BLaER1 treated with 17β-estradiol and CSF1 and Interleukin-3, amounts not matched to agents 10 nM and 100 nM (cell line): ENCODE measurements at regions not wholly inside any gene's neighbourhood (a gene's known extent, or its start where the extent isn't known, plus 50 kb on each side); places are given as distances from the start of the nearest gene placed in this dataset.

Experiments
- H3K27ac ChIP-seq, 11 experiments: shearing (Covaris generic); formaldehyde crosslinking; 2 replicates each; pipeline ENCODE4 v1.8.1; 2022
- H3K27me3 ChIP-seq, 11 experiments: shearing (Covaris generic); formaldehyde crosslinking; 2 replicates each; pipeline ENCODE4 v1.8.1; 2022
- H3K36me3 ChIP-seq, 11 experiments: shearing (Covaris generic); formaldehyde crosslinking; 2 replicates each; pipeline ENCODE4 v1.8.1; 2022
- H3K4me1 ChIP-seq, 10 experiments: shearing (Covaris generic); formaldehyde crosslinking; 2 replicates each; pipeline ENCODE4 v1.8.1; 2022
- H3K4me2 ChIP-seq, 11 experiments: shearing (Covaris generic); formaldehyde crosslinking; 2 replicates each; pipeline ENCODE4 v1.8.1; 2022
- H3K4me3 ChIP-seq, 10 experiments: shearing (Covaris generic); formaldehyde crosslinking; 2 replicates each; pipeline ENCODE4 v1.8.1; 2022
- H3K9ac ChIP-seq, 11 experiments: shearing (Covaris generic); formaldehyde crosslinking; 2 replicates each; pipeline ENCODE4 v1.8.1; 2022
- H3K9me3 ChIP-seq, 11 experiments: shearing (Covaris generic); formaldehyde crosslinking; replicated peaks in 1 of 11; 2 replicates each; pipeline ENCODE4 v1.8.1; 2022
- H4K20me1 ChIP-seq, 11 experiments: shearing (Covaris generic); formaldehyde crosslinking; 2 replicates each; pipeline ENCODE4 v1.8.1; 2022
- Cebpa-rat ChIP-seq, 11 experiments: shearing (Covaris generic); IDR thresholded peaks; 2 replicates each; pipeline ENCODE4 v1.8.1; 2022

DNA sequence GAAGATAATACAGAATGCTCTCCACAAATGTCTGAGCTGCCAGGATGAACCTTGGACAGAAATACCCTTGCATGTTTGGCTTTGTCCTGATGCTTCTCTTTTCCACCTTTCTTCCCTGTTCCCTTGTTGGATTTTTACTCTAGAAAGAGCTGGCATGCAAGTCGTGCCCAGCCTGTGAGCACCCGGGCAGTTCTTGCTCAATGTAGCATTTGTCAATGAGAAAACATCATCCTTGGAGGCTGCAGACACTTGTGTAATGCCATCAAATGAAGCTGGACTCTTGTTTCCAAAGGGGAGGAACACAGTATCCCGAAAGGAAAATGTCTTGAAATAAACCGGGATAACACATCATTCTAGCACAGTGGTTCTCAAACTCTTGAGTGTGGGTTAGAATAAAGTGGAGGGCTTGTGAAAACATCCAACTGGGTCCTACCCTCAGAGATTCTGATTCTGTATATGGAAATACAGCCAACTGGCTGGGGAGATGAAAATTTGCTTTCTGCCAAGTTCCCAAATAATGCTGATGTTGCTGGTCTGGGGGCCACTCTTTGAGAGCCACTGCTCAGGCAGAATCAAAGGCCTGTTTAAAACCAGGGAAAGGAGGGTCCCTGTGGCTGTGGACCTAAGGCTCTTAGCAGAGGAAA lies 237.2 kb downstream of the SPATA18 start:
- no peaks in the 10 kb centered on the region for H3K4me1 ChIP-seq
- H3K9ac ChIP-seq: no peak overlapping the region
- no peaks in the 10 kb centered on the region for H3K9me3 ChIP-seq
- no peak overlapping the region for H3K4me3 ChIP-seq
- no peaks in the 10 kb centered on the region for H3K36me3 ChIP-seq
- no peak for TF ChIP-seq Cebpa-rat (IDR thresholded peaks at IDR 0.05)
- H3K27me3 ChIP-seq: no peaks in the 10 kb centered on the region
- no peak overlapping the region for H3K4me2 ChIP-seq
- H3K27ac ChIP-seq: no peak overlapping the region
- H4K20me1 ChIP-seq: no peaks in the 10 kb centered on the region

DNA sequence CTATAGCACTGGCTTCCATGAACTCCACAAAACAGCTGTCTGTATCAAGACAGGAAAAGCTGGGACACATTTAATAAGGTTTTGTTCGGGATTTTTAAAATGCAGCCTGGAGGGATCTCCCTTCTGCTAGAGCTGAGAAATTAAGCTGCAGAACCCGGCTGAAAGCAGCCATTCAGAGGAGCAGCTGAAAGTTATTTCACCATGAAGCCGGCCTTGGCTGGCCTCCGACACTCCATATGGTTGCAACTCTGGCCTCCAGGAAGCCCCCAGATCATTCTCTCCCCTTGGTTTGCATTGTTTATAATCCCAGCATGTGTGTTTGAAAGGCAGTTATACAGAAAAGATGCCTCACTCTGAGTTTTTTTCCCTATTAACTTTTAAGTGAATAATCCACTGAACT lies 239.4 kb downstream of the SPATA18 start:
- Histone ChIP-seq H3K9ac (no peak overlapping the region), H3K27me3 (no peaks in the 10 kb centered on the region), H3K4me1 (no peaks in the 10 kb centered on the region), H3K36me3 (no peaks in the 10 kb centered on the region), H3K9me3 (no peaks in the 10 kb centered on the region), H3K4me3 (no peak overlapping the region), H3K27ac (no peak overlapping the region), H3K4me2 (no peak overlapping the region), H4K20me1 (no peaks in the 10 kb centered on the region)
- TF ChIP-seq Cebpa-rat (IDR thresholded peaks at IDR 0.05): no peak

DNA sequence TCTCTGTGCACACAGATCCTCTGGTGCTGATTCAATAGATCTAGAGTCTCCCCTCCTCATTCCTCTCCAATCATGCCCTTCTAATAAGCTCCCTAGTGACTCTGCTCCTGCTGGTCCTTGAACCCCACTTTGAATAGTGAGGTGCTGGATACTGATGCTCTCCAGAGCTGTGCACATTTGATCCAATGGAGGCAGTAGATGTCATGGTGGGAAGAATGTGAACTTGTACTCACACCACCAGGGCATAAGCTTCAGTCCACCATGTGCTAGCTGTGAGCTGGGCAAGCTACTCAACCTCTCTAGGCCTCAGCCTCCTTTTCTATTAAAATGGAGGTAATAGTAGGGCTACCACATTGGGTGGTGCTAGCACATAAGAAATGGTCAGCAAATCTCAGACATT lies 241.1 kb downstream of the SPATA18 start:
- Histone ChIP-seq H3K9ac (no peak overlapping the region), H3K4me2 (no peak overlapping the region), H3K27ac (no peak overlapping the region), H3K27me3 (no peaks in the 10 kb centered on the region), H4K20me1 (no peaks in the 10 kb centered on the region; a peak in 1 of 22 replicates), H3K36me3 (no peaks in the 10 kb centered on the region), H3K4me3 (no peak overlapping the region), H3K9me3 (no peaks in the 10 kb centered on the region), H3K4me1 (no peaks in the 10 kb centered on the region)
- no peak for TF ChIP-seq Cebpa-rat (IDR thresholded peaks at IDR 0.05)

DNA sequence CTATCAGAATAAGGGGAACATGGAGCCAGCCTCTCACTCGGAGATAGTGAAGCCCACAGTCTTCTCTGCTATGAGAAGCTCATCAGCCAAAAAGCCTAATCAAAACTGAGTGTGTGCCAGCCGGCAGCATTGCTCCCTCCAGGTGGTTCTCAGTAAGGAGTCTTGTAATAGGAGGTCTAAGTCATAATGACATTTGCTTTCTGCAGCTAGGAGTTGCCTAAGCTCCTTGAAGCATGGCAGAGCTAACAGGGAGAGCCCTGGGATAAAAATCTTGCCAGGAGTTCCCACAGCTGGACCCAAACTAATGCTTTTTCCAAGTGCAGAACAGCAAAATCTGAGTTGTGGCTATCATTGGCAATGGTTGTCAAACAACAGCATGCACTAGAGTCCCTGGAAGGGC lies 245.2 kb downstream of the SPATA18 start:
- Histone ChIP-seq H3K27me3 (no peaks in the 10 kb centered on the region), H3K9ac (no peak overlapping the region), H4K20me1 (no peaks in the 10 kb centered on the region; a peak in 1 of 22 replicates), H3K9me3 (no peaks in the 10 kb centered on the region), H3K27ac (no peak overlapping the region), H3K4me3 (no peak overlapping the region), H3K4me2 (no peak overlapping the region), H3K4me1 (no peaks in the 10 kb centered on the region), H3K36me3 (no peaks in the 10 kb centered on the region)
- no peak for TF ChIP-seq Cebpa-rat (IDR thresholded peaks at IDR 0.05)

DNA sequence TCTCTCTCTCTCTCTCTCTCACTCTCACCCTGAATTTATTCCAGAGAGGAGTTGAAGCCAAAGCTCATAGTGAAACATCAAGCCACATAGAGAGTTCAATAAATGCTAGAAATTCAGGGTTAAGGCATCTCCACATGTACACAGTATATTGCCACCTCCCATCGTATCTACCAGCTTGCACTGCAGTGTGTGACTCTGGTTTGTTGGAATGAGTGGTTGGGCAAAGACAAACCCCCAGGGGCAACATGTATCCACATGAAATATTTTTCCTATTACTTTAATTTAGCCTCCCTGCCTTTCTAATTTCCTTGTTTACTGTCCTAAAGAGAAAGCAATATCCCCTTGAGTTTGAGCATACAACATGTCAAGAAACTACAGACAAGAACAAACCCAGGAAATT lies 247.3 kb downstream of the SPATA18 start:
- no peak for TF ChIP-seq Cebpa-rat (IDR thresholded peaks at IDR 0.05)
- no peaks in the 10 kb centered on the region for H3K36me3 ChIP-seq
- peaks cover 0 to 8% (median 0%) of the 10 kb centered on the region in 11 experiments; a peak in 4 of 22 replicates for H3K9me3 ChIP-seq
- no peaks in the 10 kb centered on the region for H3K4me1 ChIP-seq
- no peaks in the 10 kb centered on the region; a peak in 1 of 22 replicates for H4K20me1 ChIP-seq
- no peak overlapping the region for H3K9ac ChIP-seq
- no peak overlapping the region for H3K4me3 ChIP-seq
- no peak overlapping the region for H3K27ac ChIP-seq
- no peak overlapping the region for H3K4me2 ChIP-seq
- H3K27me3 ChIP-seq: no peaks in the 10 kb centered on the region

DNA sequence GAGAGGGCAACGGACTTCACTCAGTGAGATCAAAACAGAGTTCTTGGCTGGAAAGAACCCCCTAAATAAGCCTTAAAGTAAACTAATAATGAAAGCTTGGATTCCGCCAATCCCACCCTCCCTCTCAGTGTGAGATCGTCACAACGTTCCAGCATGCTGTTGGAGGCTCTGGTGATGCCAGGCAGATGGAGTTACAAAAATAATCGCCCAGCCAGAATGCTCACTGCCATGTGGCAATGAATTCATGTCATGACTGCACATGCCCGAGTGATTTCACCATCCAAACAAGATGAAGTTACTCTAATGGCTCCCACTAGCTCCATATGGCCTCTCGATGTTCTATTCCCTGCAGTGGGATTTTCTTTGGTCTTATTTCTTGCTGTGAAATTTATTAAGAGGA lies 248.0 kb downstream of the SPATA18 start:
- H3K27me3 ChIP-seq: no peaks in the 10 kb centered on the region
- peaks cover 0 to 8% (median 0%) of the 10 kb centered on the region in 11 experiments; a peak in 4 of 22 replicates for H3K9me3 ChIP-seq
- no peak overlapping the region for H3K4me3 ChIP-seq
- no peaks in the 10 kb centered on the region for H3K4me1 ChIP-seq
- no peak overlapping the region for H3K27ac ChIP-seq
- no peak overlapping the region for H3K9ac ChIP-seq
- H4K20me1 ChIP-seq: no peaks in the 10 kb centered on the region; a peak in 1 of 22 replicates
- H3K4me2 ChIP-seq: no peak overlapping the region
- no peaks in the 10 kb centered on the region for H3K36me3 ChIP-seq
- no peak for TF ChIP-seq Cebpa-rat (IDR thresholded peaks at IDR 0.05)

DNA sequence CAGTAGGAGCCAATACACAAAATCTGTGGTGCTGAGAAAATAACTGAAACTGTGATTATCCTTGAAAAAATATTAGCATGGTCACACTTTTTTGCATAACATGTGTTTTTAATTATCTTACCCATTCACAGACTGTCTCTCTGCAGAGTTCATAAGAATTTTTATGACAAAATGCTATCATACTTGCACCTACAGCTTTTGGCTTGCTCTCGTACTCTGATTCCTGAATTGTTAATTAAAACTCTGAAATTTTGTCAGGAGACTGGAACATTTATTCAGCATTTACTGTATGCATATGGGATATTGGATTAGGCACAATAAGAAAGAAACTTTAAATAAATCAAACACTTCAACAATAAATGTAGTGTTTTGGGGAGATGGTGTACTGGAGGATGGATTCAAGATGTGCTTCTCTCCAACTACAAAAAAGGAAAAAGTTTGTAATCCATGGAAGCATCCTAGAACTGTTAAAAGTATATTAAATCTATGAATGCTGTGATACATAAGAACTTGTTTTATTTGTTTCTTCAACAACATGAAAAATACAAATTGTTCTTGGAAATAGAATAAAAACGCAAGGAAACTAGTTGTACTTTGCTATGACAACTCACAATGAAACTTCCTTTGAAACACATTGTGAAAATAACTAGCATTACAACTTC lies 260.5 kb downstream of the SPATA18 start:
- Histone ChIP-seq H3K27me3 (no peaks in the 10 kb centered on the region), H3K36me3 (no peaks in the 10 kb centered on the region), H3K9me3 (no peaks in the 10 kb centered on the region), H3K9ac (no peak overlapping the region), H3K4me3 (no peak overlapping the region), H4K20me1 (no peaks in the 10 kb centered on the region), H3K4me1 (no peaks in the 10 kb centered on the region), H3K27ac (no peak overlapping the region), H3K4me2 (no peak overlapping the region)
- no peak for TF ChIP-seq Cebpa-rat (IDR thresholded peaks at IDR 0.05)

DNA sequence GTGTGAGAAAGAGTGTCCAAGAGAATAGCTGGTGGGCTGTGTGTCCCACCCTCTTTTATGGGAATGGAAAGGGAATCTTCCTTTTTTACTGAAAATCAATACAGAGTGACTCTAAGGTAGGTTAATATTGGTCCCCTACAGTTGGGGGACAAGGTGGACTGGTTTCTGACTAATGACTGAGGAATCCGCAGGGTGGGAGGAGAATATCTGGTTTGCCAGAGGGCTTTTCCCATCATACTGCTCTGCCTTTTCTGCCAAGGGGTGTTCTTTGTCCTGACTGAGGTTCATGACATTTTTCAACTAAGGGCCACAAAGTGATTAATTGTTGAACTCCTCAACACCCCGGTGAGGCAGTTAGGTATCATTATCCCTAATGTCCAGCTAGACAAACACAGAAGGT lies 261.6 kb downstream of the SPATA18 start:
- no peak overlapping the region for H3K4me3 ChIP-seq
- no peaks in the 10 kb centered on the region for H3K27me3 ChIP-seq
- H3K36me3 ChIP-seq: no peaks in the 10 kb centered on the region
- H3K27ac ChIP-seq: no peak overlapping the region
- no peak for TF ChIP-seq Cebpa-rat (IDR thresholded peaks at IDR 0.05)
- H3K4me2 ChIP-seq: no peak overlapping the region
- H3K4me1 ChIP-seq: no peaks in the 10 kb centered on the region
- H3K9me3 ChIP-seq: no peaks in the 10 kb centered on the region
- H3K9ac ChIP-seq: no peak overlapping the region
- no peaks in the 10 kb centered on the region for H4K20me1 ChIP-seq

DNA sequence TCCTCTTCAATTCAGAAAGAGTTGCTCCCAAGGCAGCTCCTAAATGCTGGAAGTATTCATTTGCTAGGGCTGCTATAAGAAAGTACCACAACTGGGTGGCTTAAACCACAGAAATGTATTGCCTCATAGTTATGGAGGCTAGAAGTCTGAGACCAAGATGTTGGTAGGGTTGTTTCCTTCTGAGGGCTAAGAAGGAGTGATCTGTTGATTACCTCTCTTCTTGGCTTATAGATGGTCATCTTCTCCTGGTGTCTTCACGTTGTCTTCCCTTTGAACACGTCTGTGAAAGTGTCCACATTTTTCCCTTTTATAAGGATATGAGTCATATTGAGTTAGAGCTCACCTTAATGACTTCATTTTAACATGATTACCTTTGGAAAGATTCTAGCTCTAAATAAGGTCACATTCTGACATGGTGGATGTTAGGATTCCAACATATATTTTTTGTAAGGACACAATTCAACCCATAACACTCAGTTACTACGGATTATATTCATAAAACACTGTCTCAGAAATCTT lies 266.3 kb downstream of the SPATA18 start:
- no peaks in the 10 kb centered on the region for H3K36me3 ChIP-seq
- no peak overlapping the region for H3K9ac ChIP-seq
- no peak overlapping the region for H3K4me3 ChIP-seq
- no peaks in the 10 kb centered on the region for H4K20me1 ChIP-seq
- no peak for TF ChIP-seq Cebpa-rat (IDR thresholded peaks at IDR 0.05)
- H3K9me3 ChIP-seq: no peaks in the 10 kb centered on the region
- H3K27ac ChIP-seq: no peak overlapping the region
- H3K4me2 ChIP-seq: no peak overlapping the region
- no peaks in the 10 kb centered on the region for H3K4me1 ChIP-seq
- H3K27me3 ChIP-seq: no peaks in the 10 kb centered on the region

DNA sequence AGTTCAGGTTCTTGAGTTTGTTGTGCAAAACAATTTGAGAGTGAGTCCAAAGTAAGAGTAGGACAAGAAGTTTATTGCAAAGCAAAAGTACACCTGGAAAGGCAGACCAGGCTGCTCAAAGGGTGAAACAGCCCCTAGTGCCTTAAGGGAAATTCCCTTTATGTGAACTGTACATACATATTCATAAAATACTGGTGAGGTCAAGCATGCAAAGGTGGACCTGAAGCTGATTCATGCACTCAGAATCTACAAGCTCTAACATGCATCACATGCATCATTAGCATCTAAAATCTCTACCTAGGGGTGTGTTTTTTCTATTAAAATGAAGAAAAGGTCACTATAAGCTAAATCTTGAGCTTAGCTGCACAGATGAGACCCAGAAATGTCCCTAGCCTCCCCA lies 266.9 kb downstream of the SPATA18 start:
- Histone ChIP-seq H3K4me2 (no peak overlapping the region), H3K9ac (no peak overlapping the region), H4K20me1 (no peaks in the 10 kb centered on the region), H3K27me3 (no peaks in the 10 kb centered on the region), H3K36me3 (no peaks in the 10 kb centered on the region), H3K9me3 (no peaks in the 10 kb centered on the region), H3K4me3 (no peak overlapping the region), H3K4me1 (no peaks in the 10 kb centered on the region), H3K27ac (no peak overlapping the region)
- no peak for TF ChIP-seq Cebpa-rat (IDR thresholded peaks at IDR 0.05)
